Embryonic facial prominence (tissue), 1 donor: ENCODE measurements at regions not wholly inside any gene's neighbourhood (a gene's known extent, or its start where the extent isn't known, plus 50 kb on each side); places are given as distances from the start of the nearest gene placed in this dataset.
A peak's percentile ranks its signal among the peaks of the same experiment; 100 is the strongest.

ENCODE experiments used
- DNase-seq: peaks from one replicate; pipeline ENCODE4 v3.0.0-alpha.2; 2016; ENCODE audit errors: extremely low spot score

DNA sequence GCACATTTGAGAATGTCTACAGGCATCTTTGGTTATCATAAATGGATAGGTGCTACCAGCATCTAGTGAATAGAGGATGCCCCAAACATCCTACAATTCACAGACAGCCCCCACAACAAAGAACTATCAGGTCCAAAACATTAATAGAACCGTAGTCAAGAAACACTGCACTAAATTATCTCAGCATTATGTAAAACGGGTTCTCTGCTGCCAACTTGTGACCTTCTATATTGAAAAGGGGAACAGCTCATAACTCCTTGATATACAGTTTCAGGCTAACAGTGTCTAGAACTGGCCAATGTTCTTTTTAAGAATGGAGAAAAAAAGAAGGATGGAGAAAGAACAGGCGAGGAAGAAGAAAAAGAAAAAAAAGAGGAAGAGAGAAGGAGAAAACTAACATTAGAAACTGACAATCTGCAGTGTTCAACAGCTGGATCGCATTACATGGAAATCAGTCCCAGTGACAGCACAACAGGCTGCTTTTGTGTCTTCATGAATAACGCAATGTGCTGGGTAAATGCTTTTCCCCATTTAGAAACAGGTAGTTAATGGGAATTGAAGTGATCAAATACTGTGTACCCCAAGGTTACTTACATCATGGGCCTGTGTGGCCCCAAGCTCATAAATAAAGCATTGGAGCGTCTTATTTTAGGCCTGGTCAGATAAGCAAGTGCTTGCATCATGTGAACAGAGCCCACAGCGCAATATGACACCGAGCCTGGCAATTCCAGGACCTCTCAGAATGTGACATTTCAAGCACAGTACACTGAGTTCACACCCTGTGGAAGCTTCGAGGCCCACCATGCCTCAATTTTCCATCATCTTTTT is 339.5 kb downstream of the DHX15 start:
- DNase-seq = peak; percentile 21

DNA sequence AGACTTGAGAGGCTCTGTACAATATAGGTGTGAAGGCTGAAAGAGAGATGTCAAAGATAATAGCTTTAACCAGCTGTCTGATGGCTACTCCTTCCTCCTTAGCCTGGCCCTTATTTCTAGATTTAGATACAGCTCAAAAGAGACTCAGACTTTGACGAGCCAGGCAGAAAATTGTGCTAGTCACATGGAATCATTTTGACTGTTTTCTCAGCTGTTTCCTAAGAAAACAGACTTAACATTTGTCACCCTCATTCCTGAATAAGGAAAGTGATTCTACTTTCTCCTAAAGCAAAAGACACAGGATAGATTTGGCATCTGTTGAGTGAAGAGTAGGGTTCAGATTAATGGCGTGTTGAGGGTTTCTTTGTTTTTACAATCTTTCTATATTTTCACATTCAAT is 340.7 kb downstream of the DHX15 start:
- DNase-seq = no peak

DNA sequence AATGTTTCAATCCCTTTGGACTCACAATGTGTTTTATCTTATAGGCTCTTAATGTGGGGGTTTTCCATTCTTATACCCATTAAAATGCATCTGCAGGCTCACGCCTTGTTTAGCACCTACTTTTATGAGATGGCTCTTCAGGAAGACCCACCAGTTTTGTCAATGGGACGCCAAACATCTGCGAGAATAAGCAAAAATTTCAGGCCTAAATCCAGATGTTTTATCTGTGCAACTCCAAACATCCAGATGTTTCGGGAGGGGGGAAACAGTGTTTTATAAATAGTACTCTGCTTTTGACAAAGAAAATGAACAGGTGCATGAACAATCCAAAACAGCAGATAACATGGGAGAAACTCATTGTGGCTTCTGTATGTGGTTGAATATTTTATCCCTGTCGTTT is 342.8 kb downstream of the DHX15 start:
- no peak for DNase-seq

DNA sequence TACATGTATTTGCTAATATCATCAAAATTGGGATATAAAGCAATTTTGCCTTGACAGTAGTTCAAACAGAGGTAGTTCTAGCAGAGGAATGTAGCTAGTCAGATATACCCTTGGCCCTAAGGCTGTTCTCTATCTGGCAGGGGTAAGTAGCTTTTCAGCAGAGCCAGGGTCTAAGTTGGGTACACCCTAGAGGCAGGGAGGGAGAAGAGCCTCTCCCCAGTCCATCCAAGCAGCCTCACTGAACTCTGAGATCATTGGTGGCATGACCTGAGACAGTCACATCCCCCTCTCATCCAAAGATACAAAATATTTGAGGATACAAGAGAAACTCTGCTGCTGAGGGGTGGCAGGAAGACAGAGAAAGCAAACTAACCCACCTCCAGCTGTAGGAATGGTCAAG is 343.7 kb downstream of the DHX15 start:
- DNase-seq = no peak

DNA sequence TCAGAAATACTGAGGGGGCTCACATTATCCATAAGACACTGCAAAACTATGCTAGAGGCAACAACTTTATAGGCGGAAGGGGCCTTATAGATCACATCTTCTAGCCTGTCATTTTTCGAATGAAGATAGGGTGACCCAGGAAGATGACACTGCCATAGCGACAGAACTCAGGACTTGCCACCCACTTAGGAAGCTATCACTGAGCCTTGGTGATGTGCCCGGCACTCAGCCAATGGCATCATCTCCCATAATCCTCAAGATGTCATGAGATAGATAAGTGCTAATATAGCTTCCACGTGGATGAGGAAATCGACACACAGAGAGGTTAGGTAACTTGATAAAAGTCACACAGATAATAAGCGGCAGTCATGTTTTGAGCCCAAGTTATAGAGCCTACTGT is 346.6 kb downstream of the DHX15 start:
- DNase-seq = no peak

DNA sequence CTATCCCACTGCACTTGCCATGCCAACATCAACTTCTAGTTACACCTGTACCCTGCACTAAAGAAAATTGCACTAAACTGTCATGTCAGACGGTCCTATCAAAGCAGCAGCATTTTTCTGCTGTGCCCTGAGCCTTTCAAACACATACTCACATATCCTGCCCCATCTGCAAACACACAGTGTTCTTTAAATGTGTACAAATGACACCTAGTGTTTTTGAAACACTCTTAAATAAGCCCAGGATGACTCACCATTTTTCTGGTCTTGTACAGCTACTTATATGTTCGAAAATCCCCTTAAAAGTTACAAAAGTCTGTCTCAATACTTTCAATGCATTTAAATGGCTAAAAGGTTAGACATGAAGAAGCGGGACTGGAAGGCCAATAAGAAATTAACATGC is 346.7 kb upstream of the PPARGC1A start:
- no peak for DNase-seq

DNA sequence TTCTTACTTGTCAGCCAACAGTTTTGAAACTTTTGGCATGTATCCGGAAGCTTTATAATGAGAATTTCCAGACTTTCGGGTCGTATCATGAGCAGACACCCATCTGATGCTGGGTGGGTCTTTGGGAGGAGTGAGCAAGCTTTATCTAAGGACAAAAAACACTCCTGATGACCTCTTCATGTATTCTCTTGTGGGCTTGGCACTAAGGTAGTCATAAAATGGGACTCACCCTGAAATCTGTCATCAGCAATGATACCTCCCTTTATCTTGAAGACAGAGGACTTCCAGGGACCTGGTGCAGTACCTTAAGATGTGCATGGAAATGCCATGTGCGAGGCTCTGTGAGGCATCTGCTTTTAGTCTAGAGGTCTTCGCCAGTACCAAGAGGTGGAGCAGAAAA is 346.3 kb upstream of the PPARGC1A start:
- DNase-seq = no peak

DNA sequence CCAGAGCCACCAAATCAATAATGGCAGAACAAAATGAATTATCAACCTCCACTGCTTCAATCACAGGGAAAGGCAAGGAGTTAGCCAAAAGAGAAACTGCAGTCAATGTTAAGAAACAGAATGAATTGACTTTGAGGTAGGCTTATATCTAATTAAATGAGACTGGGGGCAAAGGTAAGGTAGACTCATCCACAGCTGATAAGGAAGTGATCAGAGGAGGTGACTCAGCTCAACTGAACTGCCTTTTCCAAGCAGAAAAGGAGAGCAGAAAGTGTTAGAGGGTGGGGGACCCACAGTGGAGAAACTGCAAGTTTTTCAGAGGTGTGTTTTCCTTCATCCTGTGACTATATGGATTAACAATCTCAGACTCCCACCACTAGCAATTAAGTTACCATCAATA is 345.8 kb upstream of the PPARGC1A start:
- DNase-seq = no peak

DNA sequence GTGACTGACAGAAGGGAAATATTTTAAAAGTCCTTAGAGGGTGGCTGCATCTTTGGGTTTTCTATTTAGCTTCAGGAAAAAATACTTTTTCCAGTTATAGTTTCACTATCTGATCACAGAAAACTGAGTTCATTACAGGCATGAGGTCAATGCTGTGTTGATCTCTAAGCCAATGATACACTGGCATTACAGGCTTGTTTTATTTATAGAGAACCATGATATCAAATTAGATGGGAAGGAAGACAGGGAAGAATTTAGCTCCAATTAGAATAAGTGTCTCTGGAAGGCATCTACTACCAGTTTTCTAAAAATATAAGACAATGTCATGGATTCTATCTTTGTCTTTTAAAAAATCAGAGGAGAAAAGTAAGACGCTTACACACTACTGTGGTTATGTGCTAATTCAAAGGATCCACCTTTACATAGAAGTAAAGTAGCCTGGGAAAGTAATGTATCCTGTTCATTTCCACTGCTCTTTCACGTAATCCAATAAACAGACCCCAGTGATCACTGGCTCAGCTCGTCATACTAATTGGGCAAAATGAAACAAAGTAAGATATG is 344.5 kb upstream of the PPARGC1A start:
- no peak for DNase-seq

DNA sequence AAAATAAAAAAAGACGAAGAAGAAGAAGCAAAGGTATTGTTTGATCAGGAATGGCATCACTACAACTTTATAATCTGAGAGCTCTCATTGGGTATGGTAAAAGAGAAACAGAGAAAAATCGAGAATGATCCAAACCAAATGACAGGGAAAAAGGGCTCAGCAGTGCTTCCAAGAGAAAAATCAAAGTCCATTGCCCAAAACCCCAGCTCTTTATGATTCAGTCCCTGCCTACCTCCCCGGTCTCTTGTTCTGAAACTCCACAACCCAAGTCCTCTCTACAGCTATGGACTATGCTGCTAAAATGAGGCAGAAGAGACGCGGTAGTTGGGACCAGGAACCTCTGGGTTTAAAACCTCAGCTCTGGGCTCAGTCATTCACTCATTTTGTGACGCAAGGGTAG is 341.1 kb upstream of the PPARGC1A start:
- DNase-seq = no peak

DNA sequence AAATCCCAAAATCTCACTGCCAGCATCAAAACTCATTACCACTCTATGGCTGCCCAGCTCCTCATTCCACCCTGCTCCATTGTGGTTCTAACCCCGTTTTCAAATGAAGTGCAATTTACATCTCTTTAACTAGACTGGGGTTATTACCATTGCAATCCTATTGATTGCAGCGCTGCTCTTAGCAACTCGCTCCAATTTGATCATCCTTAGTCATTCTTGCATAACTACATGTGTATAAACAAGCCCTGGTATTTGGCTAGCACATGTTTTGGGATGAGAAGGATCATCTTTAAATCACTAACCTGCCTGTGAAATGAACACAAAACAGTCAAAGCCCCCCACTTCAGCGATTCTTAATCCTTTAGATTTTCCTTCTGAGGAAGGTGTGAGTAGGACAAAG is 340.1 kb upstream of the PPARGC1A start:
- DNase-seq = no peak

DNA sequence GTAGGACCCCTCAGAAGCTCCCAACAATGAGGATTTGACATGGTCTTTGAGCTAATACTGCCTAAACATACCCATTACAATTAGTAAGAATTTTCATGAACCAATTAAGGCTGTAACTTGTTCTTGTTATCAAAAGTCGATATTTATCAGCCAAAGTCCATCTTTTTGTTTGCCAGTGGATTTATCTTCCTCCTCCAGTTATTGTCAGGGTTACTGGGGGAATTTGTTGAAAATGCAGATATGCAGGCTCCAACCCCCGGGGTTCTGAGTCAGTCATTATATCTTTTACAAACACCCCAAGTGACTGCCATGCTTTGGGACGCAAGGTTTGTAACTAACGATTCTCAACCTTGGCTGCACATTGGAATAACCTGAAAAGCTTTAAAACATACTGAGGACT is 338.8 kb upstream of the PPARGC1A start:
- no peak for DNase-seq

DNA sequence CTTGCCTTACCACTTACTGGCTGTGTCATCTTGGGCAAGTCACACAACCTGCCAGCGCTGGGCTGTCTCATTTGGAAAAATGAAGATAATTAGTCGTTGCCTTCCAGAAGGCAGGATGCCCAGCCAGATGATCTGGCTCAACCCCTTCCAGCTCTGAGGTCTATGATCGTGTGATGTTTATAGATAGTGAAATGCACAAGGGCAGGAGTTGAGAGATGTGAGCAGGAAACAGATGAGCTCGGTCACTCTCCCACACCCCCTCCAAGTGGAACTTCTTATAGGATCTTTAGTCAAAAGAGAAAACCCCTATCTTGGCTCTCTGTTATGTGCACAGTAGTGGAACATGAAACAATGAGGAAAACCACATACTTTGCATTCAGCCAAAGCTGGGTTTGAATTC is 336.8 kb upstream of the PPARGC1A start:
- no peak for DNase-seq

DNA sequence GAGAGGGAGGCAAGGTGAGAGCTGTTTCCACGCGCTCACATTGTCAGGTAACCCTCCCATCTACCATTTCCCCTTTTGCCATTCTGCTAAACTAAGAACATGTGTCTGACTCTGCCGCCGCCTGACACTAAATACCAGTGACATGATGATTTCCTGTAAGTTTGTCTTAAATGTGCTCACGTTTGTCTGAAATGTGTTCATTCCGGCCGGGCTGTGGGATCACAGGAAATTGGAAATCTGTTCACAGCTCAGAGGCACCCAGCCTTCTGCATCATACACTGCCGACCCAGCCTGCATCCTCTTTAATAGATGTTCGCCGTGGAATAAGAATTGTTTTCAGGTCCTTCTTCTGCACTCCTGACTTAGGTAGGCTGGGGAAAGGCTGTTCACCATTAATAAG is 336.2 kb upstream of the PPARGC1A start:
- no peak for DNase-seq

DNA sequence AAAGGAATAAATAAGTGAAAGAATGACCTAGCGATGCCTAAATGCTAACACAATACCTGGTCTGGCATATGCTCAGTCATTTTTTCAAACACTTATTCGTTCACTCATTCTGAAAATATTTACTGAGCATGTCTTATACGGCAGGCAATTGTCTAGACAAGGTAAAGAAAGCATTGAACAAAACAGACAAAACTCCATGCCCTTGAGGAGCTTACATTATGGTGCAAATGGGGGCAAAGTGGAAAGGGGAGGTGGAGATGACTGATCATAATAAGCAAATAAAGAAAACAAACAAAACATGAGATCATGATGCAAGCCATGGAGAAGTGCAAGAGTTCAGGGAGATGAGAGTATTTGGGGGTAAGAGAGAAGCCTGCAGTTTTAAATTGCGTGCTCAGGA is 334.6 kb upstream of the PPARGC1A start:
- DNase-seq = no peak

DNA sequence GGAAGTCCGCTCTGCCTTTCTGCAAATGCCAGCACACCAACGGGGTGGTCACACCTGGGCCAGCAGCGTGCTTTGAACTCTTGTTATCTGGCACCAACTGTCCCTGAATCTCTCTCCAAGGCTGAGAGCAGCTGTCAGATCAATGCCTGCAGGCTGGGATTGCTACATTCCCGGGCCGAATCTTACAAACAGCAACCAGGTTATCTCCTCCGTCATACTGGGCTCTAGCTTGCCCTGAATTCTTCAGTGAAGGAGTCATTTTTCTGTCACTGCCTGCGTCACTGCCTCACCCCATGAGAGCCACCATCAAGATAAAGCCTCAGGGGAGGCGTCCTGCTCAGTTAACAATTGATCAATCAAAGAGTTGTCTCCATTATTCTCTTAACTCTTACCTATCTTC is 329.4 kb upstream of the PPARGC1A start:
- no peak for DNase-seq

DNA sequence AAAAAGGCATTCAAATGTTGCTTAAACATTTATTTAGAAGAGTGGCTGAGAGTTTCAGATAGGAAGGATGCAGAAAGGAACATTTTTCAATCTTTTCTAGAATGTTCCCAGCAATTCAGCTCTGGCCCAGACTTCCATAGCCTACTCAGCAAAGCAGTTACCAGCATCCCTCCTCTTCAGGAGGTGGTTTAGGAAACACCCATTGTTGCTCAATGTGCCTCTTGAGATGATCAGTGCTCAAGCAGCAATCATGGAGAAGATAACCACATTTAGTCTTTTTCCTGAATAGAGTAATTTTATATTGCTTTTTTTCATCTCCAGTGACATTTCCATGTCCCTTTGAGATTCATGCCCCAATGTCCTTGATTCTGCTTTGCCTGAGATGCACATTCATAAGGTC is 328.7 kb upstream of the PPARGC1A start:
- DNase-seq = no peak

DNA sequence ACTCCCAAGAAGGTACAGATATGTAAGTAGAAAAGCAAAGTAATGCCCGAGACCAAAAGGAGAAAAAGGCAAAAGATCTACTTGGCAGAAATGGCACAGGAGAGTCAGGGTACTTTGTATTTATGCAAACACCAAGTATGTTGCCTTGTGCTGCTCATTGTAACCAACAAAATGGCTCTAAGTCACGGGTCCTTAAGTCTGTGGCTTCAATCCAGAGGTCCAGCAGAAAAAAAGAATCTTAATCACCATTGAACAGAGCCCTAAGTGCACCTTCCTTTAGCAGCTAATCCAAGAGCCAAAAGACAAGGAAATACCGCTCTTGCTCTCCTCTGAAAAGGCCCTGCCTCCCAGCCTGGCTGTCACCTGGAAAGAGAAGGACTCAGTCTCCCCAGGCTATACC is 324.9 kb upstream of the PPARGC1A start:
- DNase-seq = no peak

DNA sequence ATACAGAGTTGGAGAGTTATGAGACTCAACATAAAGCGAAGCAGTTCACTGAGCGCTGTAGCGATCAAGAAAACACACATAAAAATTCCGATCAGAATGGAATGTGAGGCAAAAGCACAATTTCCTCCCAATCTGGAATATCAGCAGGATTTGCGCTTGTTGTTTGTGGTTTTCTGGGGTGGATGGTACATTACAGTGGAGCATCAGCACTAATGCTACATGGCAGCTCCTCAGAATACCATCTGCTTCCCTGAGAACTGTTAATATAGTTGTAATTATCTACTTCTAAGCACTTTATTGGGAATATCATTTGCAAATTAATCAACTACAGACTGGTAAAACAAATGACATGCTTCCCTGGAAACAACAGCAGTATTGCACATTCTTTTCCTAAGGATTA is 324.1 kb upstream of the PPARGC1A start:
- no peak for DNase-seq

DNA sequence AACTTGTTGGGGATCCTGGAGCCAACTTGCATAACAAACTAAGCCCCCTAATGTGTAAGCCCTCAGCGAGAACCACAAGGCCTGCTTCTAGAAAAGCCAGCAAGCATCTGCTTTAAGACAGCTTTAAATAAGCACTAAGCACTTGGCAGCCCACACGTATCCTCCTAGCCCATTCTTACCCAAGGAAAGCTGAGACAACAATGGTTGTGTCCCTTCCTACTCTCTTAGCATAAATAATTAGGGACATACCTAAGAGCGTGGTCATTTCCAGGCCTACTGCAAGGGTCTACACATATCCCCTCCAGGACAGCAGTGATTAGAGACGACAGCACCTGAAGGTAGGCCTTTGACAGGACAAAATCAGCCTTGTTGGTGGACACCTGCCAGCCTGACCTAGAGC is 322.8 kb upstream of the PPARGC1A start:
- no peak for DNase-seq

DNA sequence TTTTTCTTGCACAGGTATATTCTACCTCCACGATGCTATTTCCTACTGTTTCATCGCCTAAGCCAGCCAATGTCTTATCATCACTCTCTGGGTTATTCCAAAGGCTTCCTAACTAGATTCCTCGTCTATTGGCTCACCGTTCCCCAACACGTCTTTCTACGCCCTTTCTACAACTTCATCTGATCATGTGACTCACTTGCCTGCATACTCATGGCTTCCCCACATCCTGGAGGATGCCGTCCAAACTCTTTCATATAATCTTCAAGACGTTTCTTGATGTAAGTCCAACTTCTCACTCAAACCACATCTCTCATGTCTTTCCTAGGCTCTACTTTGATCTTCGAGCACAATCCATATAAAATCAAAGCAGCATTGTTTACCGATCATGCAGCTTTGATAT is 322.0 kb upstream of the PPARGC1A start:
- DNase-seq = no peak

DNA sequence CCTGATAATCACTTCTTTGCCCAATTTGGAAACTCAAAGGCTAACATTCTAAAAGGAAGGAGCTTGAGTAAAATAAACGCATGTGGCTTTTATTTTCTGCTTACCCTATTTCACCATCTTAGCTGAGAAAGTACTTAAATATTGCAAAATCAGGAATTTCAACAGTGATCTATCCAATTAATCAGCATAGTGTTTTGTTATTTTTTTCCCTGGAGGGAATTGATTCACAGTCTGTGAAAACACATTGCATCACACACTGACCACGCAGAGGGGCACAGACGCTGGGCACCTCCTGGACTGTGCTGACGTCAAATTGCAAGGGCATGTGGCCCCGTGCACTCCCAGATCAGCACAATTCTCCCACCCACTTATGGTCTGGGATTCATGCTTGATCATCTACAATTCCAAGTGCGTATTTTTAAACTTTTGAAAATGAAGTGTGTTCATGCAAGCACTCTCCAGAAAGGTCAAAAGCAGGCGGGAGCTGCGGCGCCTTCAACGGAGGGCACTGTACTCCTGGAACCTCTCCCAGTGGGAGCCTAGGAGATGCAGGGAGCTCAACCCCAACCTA is 320.6 kb upstream of the PPARGC1A start:
- no peak for DNase-seq

DNA sequence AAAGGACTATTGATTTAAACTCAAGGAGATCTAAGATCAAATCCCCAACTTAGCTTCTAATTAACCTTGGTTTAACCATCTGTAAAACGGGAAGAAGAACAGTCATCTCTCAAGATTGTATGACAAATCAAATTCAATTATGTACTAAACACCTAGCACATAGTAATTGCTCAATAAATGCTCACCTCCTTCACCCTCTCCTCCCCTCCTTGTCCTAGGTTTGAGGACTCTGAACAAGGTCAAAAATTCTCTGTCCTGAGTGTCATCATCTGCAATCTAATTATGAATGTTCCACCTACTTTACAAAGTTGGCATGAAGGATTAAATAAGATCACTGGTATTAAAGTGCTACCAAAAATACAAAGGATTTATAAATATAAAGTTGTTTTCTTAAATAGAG is 320.1 kb upstream of the PPARGC1A start:
- DNase-seq = no peak

DNA sequence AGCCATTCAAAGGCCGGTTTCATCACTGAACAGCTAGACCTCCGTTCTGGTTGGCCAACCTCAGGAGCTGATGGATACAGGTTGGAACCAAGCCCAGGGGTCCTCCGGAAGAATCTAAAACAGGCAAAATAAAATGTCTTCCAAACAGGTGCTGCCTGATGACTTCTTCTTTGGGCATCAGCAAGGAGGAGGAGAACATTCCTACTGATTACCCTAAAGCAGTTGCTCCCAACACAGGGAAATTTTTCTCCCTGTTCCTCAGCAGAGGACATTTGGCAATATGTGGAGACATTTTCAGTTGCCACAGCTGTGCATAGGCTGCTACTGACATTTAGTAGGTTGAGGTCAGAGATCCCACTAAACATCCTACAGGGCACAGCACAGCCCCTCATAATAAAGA is 319.3 kb upstream of the PPARGC1A start:
- DNase-seq = no peak
